Smooth muscle cell (in vitro differentiated cells): ENCODE measurements at regions not wholly inside any gene's neighbourhood (a gene's known extent, or its start where the extent isn't known, plus 50 kb on each side); places are given as distances from the start of the nearest gene placed in this dataset.

Experiments
- DNase-seq: peaks from one replicate; lab custom pipeline; 2025; ENCODE audit not compliant: unreplicated experiment; lab: John Stamatoyannopoulos, UW
- H2AFZ ChIP-seq: fragments of 200-600 bp; sonication (generic); 2 replicates; pipeline ENCODE4 v1.6.0; 2016; ENCODE audit warnings: antibody characterized with exemption, low read depth, mild to moderate bottlenecking
- H3F3A ChIP-seq: fragments of 200-600 bp; sonication (generic); 2 replicates; pipeline ENCODE4 v1.6.0; 2017; ENCODE audit warnings: antibody characterized with exemption, low read depth
- H3K27ac ChIP-seq: fragments of 200-600 bp; sonication (generic); 2 replicates; pipeline ENCODE4 v1.5.1; 2016; ENCODE audit warnings: low read depth, mild to moderate bottlenecking
- H3K27me3 ChIP-seq: fragments of 200-600 bp; sonication (generic); 2 replicates; pipeline ENCODE4 v1.6.1; 2016; ENCODE audit warnings: low read depth, mild to moderate bottlenecking
- H3K36me3 ChIP-seq: fragments of 200-600 bp; sonication (generic); 2 replicates; pipeline ENCODE4 v1.5.1; 2016; ENCODE audit warnings: low read depth
- H3K4me1 ChIP-seq: fragments of 200-600 bp; sonication (generic); 2 replicates; pipeline ENCODE4 v1.5.1; 2016; ENCODE audit warnings: low read depth
- H3K4me2 ChIP-seq: fragments of 200-600 bp; sonication (generic); 2 replicates; pipeline ENCODE4 v1.6.0; 2016; ENCODE audit warnings: mild to moderate bottlenecking
- H3K4me3 ChIP-seq: fragments of 200-600 bp; sonication (generic); 2 replicates; pipeline ENCODE4 v1.5.1; 2016; ENCODE audit warnings: mild to moderate bottlenecking
- H3K79me2 ChIP-seq: fragments of 200-600 bp; sonication (generic); 2 replicates; pipeline ENCODE4 v1.6.0; 2016; ENCODE audit warnings: low read depth, mild to moderate bottlenecking
- H3K9ac ChIP-seq: fragments of 200-600 bp; sonication (generic); 2 replicates; pipeline ENCODE4 v1.6.0; 2016; ENCODE audit warnings: low read depth
- H3K9me3 ChIP-seq: fragments of 200-600 bp; sonication (generic); replicated peaks from 2 replicates; pipeline ENCODE4 v1.5.1; 2016; ENCODE audit warnings: low read depth
- H4K20me1 ChIP-seq: fragments of 200-600 bp; sonication (generic); 2 replicates; pipeline ENCODE4 v1.6.0; 2016; ENCODE audit warnings: low read depth
- WGBS: methylation state at CpG from one replicate; pipeline ENCODE4 v1.1.7; 2016; ENCODE audit warnings: low lambda C conversion rate; 5-methylcytosine and 5-hydroxymethylcytosine counted together
- TF ChIP-seq, protein P1 (sequence below): fragments of 200-600 bp; sonication (generic); IDR thresholded peaks from 2 replicates; pipeline ENCODE4 v1.5.1; 2017; ENCODE audit warnings: borderline replicate concordance, mild to moderate bottlenecking, antibody characterized with exemption; ENCODE audit not compliant: insufficient read depth, poor library complexity, severe bottlenecking

DNA sequence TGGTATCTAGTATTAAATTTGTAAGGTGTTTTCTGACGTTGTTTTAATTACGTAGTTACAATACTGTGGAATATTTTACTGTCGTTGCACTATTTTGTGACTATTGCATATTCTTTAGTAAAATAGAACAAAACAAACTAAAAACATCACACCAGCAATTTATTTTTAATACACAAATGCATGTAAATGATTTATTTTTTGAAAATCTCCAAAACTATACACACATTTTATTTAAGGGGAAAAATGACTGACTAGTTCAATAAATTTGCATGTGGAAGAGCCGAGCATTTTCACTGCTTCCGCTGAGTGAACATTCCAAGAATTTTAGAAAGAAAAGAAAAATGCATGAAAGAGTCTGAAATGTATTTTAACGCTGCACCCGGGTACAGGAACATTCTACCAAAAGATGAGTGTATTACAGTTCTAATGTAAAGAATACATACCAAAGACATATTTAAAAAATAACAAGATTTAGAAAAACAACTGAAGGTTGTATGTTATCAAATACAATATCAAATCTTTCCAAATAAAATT is 257.7 kb downstream of the MEIS1 start:
- no peaks in the 10 kb centered on the region for H3K36me3 ChIP-seq
- H3K27ac ChIP-seq = no peak overlapping the region
- no peaks in the 10 kb centered on the region for H4K20me1 ChIP-seq
- no peak overlapping the region for H3K9ac ChIP-seq
- H3K4me1 ChIP-seq = peaks cover 6% of the 10 kb centered on the region
- TF ChIP-seq, protein P1, sequence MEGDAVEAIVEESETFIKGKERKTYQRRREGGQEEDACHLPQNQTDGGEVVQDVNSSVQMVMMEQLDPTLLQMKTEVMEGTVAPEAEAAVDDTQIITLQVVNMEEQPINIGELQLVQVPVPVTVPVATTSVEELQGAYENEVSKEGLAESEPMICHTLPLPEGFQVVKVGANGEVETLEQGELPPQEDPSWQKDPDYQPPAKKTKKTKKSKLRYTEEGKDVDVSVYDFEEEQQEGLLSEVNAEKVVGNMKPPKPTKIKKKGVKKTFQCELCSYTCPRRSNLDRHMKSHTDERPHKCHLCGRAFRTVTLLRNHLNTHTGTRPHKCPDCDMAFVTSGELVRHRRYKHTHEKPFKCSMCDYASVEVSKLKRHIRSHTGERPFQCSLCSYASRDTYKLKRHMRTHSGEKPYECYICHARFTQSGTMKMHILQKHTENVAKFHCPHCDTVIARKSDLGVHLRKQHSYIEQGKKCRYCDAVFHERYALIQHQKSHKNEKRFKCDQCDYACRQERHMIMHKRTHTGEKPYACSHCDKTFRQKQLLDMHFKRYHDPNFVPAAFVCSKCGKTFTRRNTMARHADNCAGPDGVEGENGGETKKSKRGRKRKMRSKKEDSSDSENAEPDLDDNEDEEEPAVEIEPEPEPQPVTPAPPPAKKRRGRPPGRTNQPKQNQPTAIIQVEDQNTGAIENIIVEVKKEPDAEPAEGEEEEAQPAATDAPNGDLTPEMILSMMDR = no peak
- WGBS = 67% methylated on average over 7 of the region's 7 CpGs
- DNase-seq = no peak
- no peaks in the 10 kb centered on the region for H3K27me3 ChIP-seq
- peak overlapping the region; percentile 10 for H2AFZ ChIP-seq
- no peaks in the 10 kb centered on the region for H3K9me3 ChIP-seq
- H3F3A ChIP-seq = no peaks in the 10 kb centered on the region
- H3K4me2 ChIP-seq = peak overlapping the region; percentile 76
- H3K79me2 ChIP-seq = no peaks in the 10 kb centered on the region
- peak overlapping the region; percentile 34 for H3K4me3 ChIP-seq

DNA sequence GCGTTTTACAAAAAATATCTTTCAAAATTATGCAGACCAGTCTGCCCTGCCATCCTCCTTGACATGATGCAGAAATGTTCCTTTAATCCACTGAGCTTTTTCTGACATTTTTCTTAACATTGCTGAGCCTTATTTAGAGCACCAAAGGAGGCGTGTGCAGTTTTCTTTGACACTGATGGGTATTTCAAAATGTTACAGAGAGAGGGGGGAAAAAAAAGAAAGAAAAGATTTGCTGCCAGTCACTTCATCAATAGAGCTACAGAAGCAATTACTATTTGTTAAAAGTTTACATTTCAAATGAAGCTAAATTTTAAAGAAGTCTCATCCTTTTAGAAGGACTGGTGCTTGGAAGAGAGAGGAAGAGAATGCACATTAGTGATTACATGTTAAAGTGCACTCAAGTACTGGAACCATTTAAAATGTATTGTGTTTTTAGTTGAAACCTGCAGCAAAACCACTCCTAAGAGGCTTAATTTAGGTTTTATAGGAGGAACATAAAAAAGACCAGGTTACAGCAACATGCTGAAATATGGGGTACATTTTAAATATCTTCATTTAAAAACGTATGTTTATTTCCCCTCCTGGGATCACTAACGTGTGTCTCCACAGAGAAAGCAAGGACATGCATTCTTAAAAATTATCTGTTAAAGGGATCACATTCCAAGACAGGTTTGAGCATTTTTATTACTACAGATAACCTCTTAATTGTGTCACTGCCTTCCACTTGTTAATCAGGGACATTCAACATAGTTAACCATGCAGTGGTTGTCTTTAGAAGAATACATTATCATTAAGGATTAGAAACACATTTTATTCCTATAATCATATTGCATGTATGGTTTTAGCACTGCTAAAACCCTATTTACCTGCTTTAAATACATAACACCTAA is 258.4 kb downstream of the MEIS1 start:
- DNase-seq = no peak
- H3K4me2 ChIP-seq = no peak overlapping the region
- WGBS = 41% methylated on average over 4 of the region's 4 CpGs
- no peak overlapping the region for H3K27ac ChIP-seq
- H3K79me2 ChIP-seq = no peaks in the 10 kb centered on the region
- H3K9ac ChIP-seq = no peak overlapping the region
- H3K27me3 ChIP-seq = no peaks in the 10 kb centered on the region
- peaks cover 6% of the 10 kb centered on the region for H3K4me1 ChIP-seq
- TF ChIP-seq, protein P1 = no peak
- no peaks in the 10 kb centered on the region for H3K9me3 ChIP-seq
- no peaks in the 10 kb centered on the region for H3F3A ChIP-seq
- peak overlapping the region; percentile 10 for H2AFZ ChIP-seq
- H4K20me1 ChIP-seq = no peaks in the 10 kb centered on the region
- no peaks in the 10 kb centered on the region for H3K36me3 ChIP-seq
- peak overlapping the region; percentile 34 for H3K4me3 ChIP-seq

DNA sequence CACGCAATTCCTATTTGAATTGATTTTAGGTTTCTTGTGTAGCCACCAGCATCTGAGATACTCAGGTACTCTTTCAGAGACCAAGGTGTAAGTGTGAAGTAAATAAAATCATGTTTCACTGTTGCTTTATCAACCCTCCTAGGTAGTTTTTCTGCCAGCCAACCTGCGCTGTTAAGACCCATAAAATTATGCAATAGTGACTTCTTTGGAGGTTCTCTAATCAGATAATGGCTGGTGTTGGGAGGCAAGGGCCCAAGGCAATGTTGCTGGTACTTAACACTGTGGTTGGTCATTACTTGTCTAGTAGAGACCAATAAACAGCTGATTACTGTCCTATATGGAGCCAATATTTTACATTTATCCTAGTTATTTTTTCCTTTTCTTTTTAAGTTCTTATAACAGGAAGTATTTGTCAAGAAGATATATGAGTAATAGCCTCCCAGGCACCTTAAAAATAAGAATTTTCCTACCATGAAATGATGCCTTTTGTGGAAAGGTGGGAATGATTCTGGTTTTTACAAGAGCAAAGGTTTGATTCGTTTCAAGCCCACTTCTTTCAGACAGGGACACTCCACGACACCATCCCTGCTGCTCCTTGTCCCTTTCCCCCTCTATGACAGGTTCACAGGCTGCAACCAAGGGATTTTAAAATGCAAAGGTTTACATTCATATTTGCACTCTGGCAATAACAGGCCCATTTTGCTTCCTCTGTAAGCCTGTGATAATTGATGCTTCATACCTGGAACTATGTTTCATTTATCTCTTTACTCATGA is 259.3 kb downstream of the MEIS1 start:
- WGBS = 59% methylated on average over 4 of the region's 4 CpGs
- H2AFZ ChIP-seq = no peak overlapping the region
- TF ChIP-seq, protein P1 = no peak

More for the DNA sequence above, 259.3 kb downstream of the MEIS1 start:
- Histone ChIP-seq H3K4me3 (no peak overlapping the region), H3K27ac (no peak overlapping the region), H3K9me3 (no peaks in the 10 kb centered on the region), H3K4me2 (no peak overlapping the region), H3K79me2 (no peaks in the 10 kb centered on the region), H3K27me3 (no peaks in the 10 kb centered on the region), H3F3A (no peaks in the 10 kb centered on the region), H4K20me1 (no peaks in the 10 kb centered on the region), H3K36me3 (no peaks in the 10 kb centered on the region), H3K9ac (no peak overlapping the region), H3K4me1 (peaks cover 6% of the 10 kb centered on the region)
- DNase-seq = no peak
